HG02981 (cell line): ENCODE measurements at regions not wholly inside any gene's neighbourhood (a gene's known extent, or its start where the extent isn't known, plus 50 kb on each side); places are given as distances from the start of the nearest gene placed in this dataset.
"Not testable (repeated sequence)": the region's sequence is repeated elsewhere in the genome, so short reads cannot be mapped to it uniquely, and the experiment has no call there.

Experiments
- ATAC-seq: cut with Tn5 transposase; IDR thresholded peaks from one replicate; pipeline ENCODE4 v1.9.1; 2021; ENCODE audit warnings: mild to moderate bottlenecking, moderate library complexity; ENCODE audit not compliant: unreplicated experiment

GRCh38 chr2:16927398-16927797 lies 261.8 kb upstream of the CYRIA start:
- ATAC-seq = no peak

GRCh38 chr2:16925145-16925544 lies 259.5 kb upstream of the CYRIA start:
- no peak for ATAC-seq

GRCh38 chr2:16915341-16915755 lies 249.7 kb upstream of the CYRIA start:
- not testable (repeated sequence) for ATAC-seq

GRCh38 chr2:16911746-16912145 lies 246.1 kb upstream of the CYRIA start:
- no peak for ATAC-seq

DNA sequence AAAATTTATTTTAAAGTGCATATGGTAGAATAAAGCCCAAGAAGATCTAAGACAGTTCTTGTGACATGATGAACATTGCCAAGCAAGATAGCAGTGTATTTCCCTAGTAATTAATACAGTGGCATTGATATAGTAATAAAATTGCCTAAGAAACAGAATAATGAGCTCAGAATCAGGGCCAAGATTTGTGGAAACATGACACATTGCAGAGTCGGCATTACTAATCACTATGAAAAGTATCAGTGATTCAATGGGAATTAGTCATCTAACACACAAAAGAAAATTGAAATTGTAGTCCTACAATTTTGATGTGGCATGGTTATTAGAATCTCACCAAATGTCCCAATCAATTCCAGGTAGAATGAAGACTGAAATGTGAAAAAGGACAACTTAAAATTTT lies 243.0 kb upstream of the CYRIA start:
- no peak for ATAC-seq

DNA sequence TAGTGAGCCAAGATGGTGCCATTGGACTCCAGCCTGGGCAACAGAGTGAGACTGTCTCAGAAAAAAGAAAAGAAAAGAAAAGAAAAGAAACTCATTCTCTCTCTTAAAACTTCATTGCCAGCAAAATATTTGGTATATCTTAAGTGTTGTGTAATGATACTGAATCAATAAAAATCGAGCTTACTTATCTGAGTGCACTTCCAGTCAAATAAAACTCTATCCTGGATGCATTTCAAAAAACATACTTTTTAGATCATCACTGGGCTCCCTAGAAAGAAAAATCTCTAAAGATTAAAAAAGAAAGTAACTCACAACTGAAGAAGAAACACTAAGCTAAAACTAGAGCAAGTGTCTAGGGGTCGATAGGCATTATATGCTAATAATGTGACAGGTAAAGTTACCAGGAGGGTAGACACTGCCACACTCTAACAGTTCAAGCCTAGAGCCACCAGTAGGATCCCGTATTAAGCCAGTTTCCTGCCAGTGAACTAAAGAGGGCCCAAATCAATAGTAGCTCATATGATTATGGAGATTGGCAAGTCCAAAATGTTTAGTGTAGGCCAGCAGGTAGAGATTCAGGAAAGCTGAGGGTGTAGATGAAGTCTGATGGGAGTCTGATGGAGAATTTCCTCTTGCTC lies 242.1 kb upstream of the CYRIA start:
- ATAC-seq = no peak

DNA sequence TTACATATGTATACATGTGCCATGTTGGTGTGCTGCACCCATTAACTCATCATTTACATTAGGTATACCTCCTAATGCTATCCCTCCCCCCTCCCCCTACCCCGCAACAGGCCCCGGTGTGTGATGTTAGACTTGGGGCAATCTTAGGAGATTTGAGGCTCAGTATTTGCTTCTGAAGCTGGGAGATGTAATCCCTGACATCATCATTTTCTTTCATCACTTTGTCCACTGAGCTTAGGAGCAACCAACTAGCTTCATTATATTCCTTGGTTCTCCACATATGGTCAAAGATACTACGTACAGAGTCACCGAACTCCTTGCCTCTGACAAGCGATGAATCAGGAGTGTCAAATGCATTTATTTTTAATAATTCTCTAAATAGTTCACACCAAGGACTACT lies 239.7 kb upstream of the CYRIA start:
- ATAC-seq = not testable (repeated sequence)

GRCh38 chr2:16900405-16901025 lies 234.9 kb upstream of the CYRIA start:
- ATAC-seq = peak; percentile 82

GRCh38 chr2:16899958-16900357 lies 234.3 kb upstream of the CYRIA start:
- ATAC-seq = no peak

DNA sequence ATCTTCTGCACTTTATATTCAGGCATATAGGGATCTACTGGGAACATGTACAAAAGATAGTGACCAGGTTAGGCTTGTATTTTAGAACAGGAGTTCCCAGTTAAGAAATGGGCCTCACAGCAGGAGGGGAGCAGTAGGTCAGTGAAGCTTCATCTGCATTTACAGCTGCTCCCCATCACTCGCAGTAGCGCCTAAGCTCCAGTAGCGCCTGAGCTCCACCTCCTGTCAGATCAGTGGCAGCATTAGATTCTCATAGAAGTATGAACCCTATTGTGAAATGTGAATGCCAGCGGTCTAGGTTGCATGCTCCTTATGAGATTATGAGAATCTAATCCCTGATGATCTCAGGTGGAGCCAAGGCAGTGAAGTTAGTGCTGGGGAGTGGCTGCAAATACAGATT lies 224.4 kb upstream of the CYRIA start:
- ATAC-seq = no peak

DNA sequence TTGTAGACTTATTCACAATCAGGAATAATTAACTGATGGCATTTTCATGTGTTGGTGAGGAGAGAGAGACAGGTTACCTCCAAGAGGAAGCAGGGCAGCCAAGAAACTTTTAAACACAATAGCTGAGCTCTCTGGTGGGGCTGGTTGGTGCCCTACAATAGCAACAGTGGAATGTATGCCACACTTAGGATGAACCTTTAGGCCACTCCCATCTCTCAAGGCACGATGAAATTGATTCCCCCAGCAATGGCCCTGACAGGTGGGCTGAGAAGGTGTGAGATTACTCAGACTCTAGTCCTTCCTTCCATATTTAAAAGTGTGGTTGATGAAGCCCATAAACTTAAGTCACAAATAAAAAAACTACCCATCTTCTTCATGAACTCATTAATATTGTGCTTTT lies 219.4 kb upstream of the CYRIA start:
- no peak for ATAC-seq

DNA sequence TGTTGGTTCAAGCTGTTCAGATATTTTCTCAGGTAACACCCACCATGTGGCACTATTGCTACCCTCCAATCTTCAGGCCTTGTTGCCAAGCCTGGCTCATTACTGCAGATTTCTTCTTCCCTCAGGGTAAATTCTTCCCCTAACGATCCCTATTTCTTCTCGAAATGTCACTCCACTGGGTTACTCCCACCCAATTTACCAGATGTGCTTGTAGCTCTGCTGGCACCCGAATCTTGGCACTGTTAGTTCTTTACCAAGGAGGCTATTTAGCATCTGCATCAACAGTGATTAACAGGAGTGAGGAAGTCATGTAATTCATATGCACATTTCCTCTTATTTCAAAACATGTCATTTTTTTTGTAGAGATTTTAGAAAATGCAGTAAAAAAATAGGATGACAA lies 217.1 kb upstream of the CYRIA start:
- no peak for ATAC-seq

DNA sequence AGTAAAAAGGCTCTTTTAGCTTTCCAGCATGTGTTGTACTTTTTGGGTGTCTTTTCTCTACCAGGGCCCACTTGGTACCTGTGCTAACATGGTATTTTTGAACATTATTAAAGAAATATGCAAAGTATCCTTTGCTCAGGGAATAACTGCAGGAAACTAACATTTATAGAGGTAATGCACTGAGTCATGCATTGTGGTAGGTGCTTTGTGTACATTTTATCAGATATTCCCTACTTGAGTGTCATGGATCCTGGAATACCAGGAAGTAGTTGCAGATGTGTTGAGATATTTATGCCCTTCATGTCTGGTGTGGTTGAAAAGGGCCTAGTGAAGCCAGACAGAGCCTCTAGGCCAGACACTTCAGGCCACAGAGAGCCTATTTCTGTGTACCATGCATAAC lies 215.5 kb upstream of the CYRIA start:
- no peak for ATAC-seq

DNA sequence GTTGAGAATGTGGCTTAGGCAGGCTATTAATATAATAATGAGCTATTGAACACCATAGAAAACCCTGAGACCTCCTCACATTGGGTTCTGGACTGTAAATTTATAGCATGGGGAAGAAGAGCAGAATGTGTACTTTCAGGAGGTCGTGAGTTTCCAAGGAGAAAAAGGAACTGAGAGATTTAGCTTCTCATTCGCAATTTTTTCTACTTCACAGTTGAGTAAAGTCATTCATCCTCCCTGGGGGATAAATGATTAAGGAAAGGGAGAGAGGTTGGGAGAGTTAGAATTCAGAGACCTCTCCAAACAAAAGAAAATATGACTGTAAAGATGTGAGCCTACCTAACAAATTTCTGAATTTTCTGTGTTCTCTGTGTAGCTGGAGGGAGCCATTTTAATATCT lies 205.8 kb upstream of the CYRIA start:
- ATAC-seq = no peak

DNA sequence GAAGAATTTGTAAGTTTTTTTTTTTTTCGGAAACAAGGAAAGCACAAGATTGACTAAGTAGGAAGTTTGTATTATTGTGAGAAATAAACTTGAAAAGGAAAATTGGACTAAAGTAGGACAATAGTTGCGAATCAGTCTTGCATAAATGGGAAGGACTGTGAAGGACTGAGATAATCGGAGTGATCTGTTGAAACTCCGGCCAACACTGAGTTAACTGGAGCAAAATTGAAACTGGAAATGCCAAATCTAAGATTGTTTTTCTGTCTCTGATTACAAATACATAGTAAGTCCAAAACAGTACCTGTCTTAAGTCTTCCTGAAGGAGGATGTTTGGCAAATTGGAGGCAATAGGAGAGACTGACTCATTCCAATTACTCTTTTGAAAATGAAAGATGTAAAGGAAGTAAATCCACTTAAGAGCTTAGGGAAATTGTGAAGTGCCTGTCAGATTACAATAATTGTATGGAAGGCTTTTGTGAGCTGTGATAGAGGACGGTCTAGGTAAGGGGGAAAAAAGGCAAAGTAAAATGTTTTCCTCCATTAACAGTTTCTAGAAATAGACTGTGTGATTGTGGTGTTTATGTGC lies 204.9 kb upstream of the CYRIA start:
- ATAC-seq = no peak

GRCh38 chr2:16869711-16870110 lies 204.1 kb upstream of the CYRIA start:
- ATAC-seq = no peak

DNA sequence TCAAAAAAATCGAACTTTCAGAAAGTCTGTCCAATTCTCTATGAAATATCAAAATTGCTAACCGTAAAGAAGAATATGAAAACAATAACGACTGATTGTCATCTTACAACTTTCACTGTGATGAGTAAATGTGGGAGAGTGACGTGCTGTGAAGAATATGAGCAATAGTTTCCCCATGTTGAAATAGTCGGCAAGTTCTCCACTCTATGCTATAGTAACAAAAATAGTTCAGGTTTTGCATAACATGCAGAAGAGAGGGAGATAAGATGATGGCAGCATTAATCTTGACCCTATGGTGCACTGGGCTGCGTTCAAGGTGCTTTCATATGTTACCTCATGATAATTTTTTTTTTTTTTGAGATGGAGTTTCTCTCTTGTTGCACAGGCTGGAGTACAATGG lies 196.8 kb upstream of the CYRIA start:
- no peak for ATAC-seq

DNA sequence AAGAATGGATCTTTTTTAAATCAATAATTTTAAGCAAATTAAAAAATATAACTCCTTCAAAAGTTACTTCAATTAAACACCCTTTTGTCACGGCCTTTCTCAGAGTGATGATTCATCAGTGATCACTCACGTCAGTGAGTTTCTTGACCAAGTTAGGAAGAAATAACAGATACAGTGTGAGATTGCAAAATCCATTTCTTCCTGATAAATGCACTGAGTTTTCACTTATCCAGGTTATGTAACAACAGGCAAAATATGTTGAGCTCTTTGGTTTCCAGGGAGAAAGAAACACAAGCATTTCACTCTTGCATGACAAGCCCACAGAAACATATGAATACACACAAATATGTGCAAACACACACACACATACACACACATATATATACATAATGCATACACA lies 195.9 kb upstream of the CYRIA start:
- ATAC-seq = no peak

DNA sequence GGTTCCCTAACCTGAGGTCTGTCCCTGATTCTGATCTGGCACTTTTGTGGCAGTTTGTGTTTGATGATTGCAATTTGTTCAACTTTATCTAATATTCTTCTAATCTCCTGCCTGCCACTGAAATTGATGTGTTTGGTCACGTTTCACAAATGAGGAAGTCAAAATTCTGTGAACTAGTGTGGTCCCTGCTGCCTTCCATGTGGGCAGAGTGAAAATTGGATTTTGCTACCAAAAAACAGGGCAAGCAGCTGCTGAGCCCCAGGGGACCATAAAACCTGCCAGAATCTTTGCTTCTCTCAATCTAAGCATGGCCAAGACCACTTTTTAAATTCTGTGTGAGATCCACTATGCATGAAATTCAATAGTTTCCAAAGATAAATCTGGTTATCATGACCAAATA lies 195.5 kb upstream of the CYRIA start:
- ATAC-seq = no peak

DNA sequence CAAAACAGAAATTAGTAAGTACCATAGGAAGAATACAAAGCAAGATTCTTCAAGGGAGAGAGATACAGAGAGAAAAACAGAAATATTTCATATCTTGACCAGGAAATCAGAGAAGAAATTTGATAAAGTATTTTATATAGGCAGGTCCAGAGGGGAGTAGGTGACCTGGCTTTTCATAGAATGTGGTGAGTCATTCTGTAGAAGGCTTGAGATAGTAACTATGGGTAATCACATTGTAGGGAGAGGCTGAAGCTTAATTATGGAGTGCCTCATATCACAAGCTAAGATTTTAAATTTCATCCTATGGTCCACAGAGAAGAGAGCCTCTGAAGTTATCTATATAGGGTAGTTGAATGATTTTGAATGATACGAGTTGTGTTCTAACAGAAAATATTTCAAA lies 195.0 kb upstream of the CYRIA start:
- ATAC-seq = no peak

DNA sequence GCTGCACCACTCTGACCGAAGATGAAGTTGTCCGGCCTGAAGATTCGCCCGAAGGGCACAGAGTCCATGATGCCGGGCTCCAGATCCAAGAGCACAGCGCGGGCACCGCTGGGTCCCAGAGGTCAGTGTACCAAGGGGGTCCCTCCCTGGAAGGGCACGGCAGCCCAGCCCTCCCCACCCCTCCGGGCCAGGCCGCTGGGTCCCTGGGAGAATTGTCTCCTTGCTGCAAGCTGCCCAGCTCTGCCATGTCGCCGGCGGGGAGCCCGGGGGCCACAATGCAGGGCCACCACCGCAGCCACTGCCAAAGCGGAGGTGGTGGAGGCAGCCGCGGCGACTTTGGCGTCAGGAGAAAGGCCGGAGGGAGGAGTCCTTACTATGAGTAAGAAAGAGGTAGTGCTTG lies 189.5 kb upstream of the CYRIA start:
- ATAC-seq = no peak

GRCh38 chr2:16853088-16853487 lies 187.5 kb upstream of the CYRIA start:
- ATAC-seq = no peak

- ATAC-seq = no peak
Observed at GRCh38 chr2:16852651-16853050, 187.0 kb upstream of the CYRIA start.
